ENCODE measurements at regions not wholly inside any gene's neighbourhood (a gene's known extent, or its start where the extent isn't known, plus 50 kb on each side); places are given as distances from the start of the nearest gene placed in this dataset.

- no peaks in the 10 kb centered on the region for H3K4me1 Mint-ChIP-seq
- H3K4me3 Mint-ChIP-seq, result no peak overlapping the region
- no peak for DNase-seq
- Histone ChIP-seq H3K27ac (ENCODE audit: low read depth, low read length) (no peak overlapping the region), H3K27me3 (ENCODE audit: insufficient read depth, low read length, poor library complexity, severe bottlenecking) (no peaks in the 10 kb centered on the region), H3K36me3 (ENCODE audit: insufficient read depth, low read length) (no peaks in the 10 kb centered on the region), H3K9me3 (ENCODE audit: low read length) (no peaks in the 10 kb centered on the region), H3K4me1 (ENCODE audit: insufficient read depth, low read length) (no peaks in the 10 kb centered on the region), H3K4me3 (ENCODE audit: low read length) (no peak overlapping the region)
- ChIA-PET POLR2A (no interaction called here), CTCF (no interaction called here)
- peaks cover 0 to 2% (median 0%) of the 10 kb centered on the region in 5 donors for H3K9me3 Mint-ChIP-seq
- peaks cover 0 to 6% of the 10 kb centered on the region in 2 donors for H3K27me3 Mint-ChIP-seq
- no peaks in the 10 kb centered on the region for H3K36me3 Mint-ChIP-seq
- H3K27ac Mint-ChIP-seq, result no peak overlapping the region
Measured at GRCh38 chr9:14383773-14384172, 69.8 kb upstream of the NFIB start.

- no peak overlapping the region for H3K4me3 Mint-ChIP-seq
- DNase-seq, result no peak
- Histone ChIP-seq H3K27ac (ENCODE audit: low read depth, low read length) (no peak overlapping the region), H3K36me3 (ENCODE audit: insufficient read depth, low read length) (no peaks in the 10 kb centered on the region), H3K27me3 (ENCODE audit: insufficient read depth, low read length, poor library complexity, severe bottlenecking) (no peaks in the 10 kb centered on the region), H3K4me3 (ENCODE audit: low read length) (no peak overlapping the region), H3K9me3 (ENCODE audit: low read length) (no peaks in the 10 kb centered on the region), H3K4me1 (ENCODE audit: insufficient read depth, low read length) (no peaks in the 10 kb centered on the region)
- H3K27ac Mint-ChIP-seq, result no peak overlapping the region
- H3K36me3 Mint-ChIP-seq, result no peaks in the 10 kb centered on the region
- CTCF ChIA-PET, result no interaction called here
- H3K27me3 Mint-ChIP-seq, result peaks cover 0 to 6% of the 10 kb centered on the region in 2 donors
- H3K9me3 Mint-ChIP-seq, result peaks cover 0 to 2% (median 0%) of the 10 kb centered on the region in 5 donors
- H3K4me1 Mint-ChIP-seq, result no peaks in the 10 kb centered on the region
- POLR2A ChIA-PET, result no interaction called here
Measured at GRCh38 chr9:14383294-14383693, 69.4 kb upstream of the NFIB start.

GRCh38 chr9:14380061-14380836 is 66.3 kb upstream of the NFIB start:
- Histone ChIP-seq H3K4me1 (ENCODE audit: insufficient read depth, low read length) (no peaks in the 10 kb centered on the region), H3K27me3 (ENCODE audit: insufficient read depth, low read length, poor library complexity, severe bottlenecking) (no peaks in the 10 kb centered on the region), H3K36me3 (ENCODE audit: insufficient read depth, low read length) (no peaks in the 10 kb centered on the region), H3K9me3 (ENCODE audit: low read length) (no peaks in the 10 kb centered on the region), H3K4me3 (ENCODE audit: low read length) (no peak overlapping the region), H3K27ac (ENCODE audit: low read depth, low read length) (no peak overlapping the region)
- DNase-seq, result no peak
- peak overlapping the region in 1 of 8 donors; percentile 68 for H3K27ac Mint-ChIP-seq
- H3K4me3 Mint-ChIP-seq, result no peak overlapping the region
- H3K4me1 Mint-ChIP-seq, result no peaks in the 10 kb centered on the region
- H3K27me3 Mint-ChIP-seq, result peaks cover 0 to 5% of the 10 kb centered on the region in 2 donors
- no peaks in the 10 kb centered on the region for H3K36me3 Mint-ChIP-seq
- peaks cover 0 to 2% (median 0%) of the 10 kb centered on the region in 5 donors for H3K9me3 Mint-ChIP-seq
- ChIA-PET CTCF (no interaction called here), POLR2A (no interaction called here)

GRCh38 chr9:14379280-14379679 is 65.3 kb upstream of the NFIB start:
- CTCF ChIA-PET, result no interaction called here
- POLR2A ChIA-PET, result no interaction called here
- Mint-ChIP-seq H3K9me3 (peaks cover 0 to 2% (median 0%) of the 10 kb centered on the region in 5 donors), H3K4me3 (no peak overlapping the region), H3K27me3 (peaks cover 0 to 5% of the 10 kb centered on the region in 2 donors), H3K36me3 (no peaks in the 10 kb centered on the region), H3K4me1 (no peaks in the 10 kb centered on the region), H3K27ac (no peak overlapping the region)
- H3K9me3 ChIP-seq (ENCODE audit: low read length), result no peaks in the 10 kb centered on the region
- H3K36me3 ChIP-seq (ENCODE audit: insufficient read depth, low read length), result no peaks in the 10 kb centered on the region
- no peak for DNase-seq
- no peaks in the 10 kb centered on the region for H3K27me3 ChIP-seq (ENCODE audit: insufficient read depth, low read length, poor library complexity, severe bottlenecking)
- no peaks in the 10 kb centered on the region for H3K4me1 ChIP-seq (ENCODE audit: insufficient read depth, low read length)
- H3K27ac ChIP-seq (ENCODE audit: low read depth, low read length), result no peak overlapping the region
- no peak overlapping the region for H3K4me3 ChIP-seq (ENCODE audit: low read length)

- no peaks in the 10 kb centered on the region for H3K9me3 ChIP-seq (ENCODE audit: low read length)
- H3K9me3 Mint-ChIP-seq, result peaks cover 0 to 3% (median 0%) of the 10 kb centered on the region in 5 donors
- H3K36me3 ChIP-seq (ENCODE audit: insufficient read depth, low read length), result no peaks in the 10 kb centered on the region
- no peaks in the 10 kb centered on the region for H3K4me1 Mint-ChIP-seq
- H3K27ac Mint-ChIP-seq, result no peak overlapping the region
- no peaks in the 10 kb centered on the region for H3K27me3 ChIP-seq (ENCODE audit: insufficient read depth, low read length, poor library complexity, severe bottlenecking)
- no peak overlapping the region for H3K4me3 ChIP-seq (ENCODE audit: low read length)
- H3K4me1 ChIP-seq (ENCODE audit: insufficient read depth, low read length), result no peaks in the 10 kb centered on the region
- no peak overlapping the region for H3K4me3 Mint-ChIP-seq
- POLR2A ChIA-PET, result no interaction called here
- peaks cover 0 to 2% (median 0%) of the 10 kb centered on the region in 3 donors for H3K36me3 Mint-ChIP-seq
- H3K27ac ChIP-seq (ENCODE audit: low read depth, low read length), result no peak overlapping the region
- peaks cover 7 to 8% of the 10 kb centered on the region in 2 donors for H3K27me3 Mint-ChIP-seq
- DNase-seq, result no peak
- CTCF ChIA-PET, result no interaction called here
Measured at GRCh38 chr9:14373706-14374105, 59.8 kb upstream of the NFIB start.

- ChIA-PET CTCF (no interaction called here), POLR2A (no interaction called here)
- Histone ChIP-seq H3K4me3 (ENCODE audit: low read length) (no peak overlapping the region), H3K27ac (ENCODE audit: low read depth, low read length) (no peak overlapping the region), H3K27me3 (ENCODE audit: insufficient read depth, low read length, poor library complexity, severe bottlenecking) (no peaks in the 10 kb centered on the region), H3K4me1 (ENCODE audit: insufficient read depth, low read length) (no peaks in the 10 kb centered on the region), H3K9me3 (ENCODE audit: low read length) (no peaks in the 10 kb centered on the region), H3K36me3 (ENCODE audit: insufficient read depth, low read length) (no peaks in the 10 kb centered on the region)
- no peak for DNase-seq
- Mint-ChIP-seq H3K9me3 (peaks cover 0 to 3% (median 0%) of the 10 kb centered on the region in 5 donors), H3K27me3 (peaks cover 7 to 8% of the 10 kb centered on the region in 2 donors), H3K36me3 (peaks cover 0 to 2% (median 0%) of the 10 kb centered on the region in 3 donors), H3K4me3 (no peak overlapping the region), H3K4me1 (no peaks in the 10 kb centered on the region), H3K27ac (no peak overlapping the region)
Measured at GRCh38 chr9:14373336-14373666, 59.4 kb upstream of the NFIB start.

- no peaks in the 10 kb centered on the region for H3K9me3 ChIP-seq (ENCODE audit: low read length)
- H3K36me3 ChIP-seq (ENCODE audit: insufficient read depth, low read length), result no peaks in the 10 kb centered on the region
- Mint-ChIP-seq H3K27me3 (peaks cover 7 to 8% of the 10 kb centered on the region in 2 donors), H3K4me1 (no peaks in the 10 kb centered on the region), H3K27ac (no peak overlapping the region), H3K4me3 (no peak overlapping the region), H3K36me3 (peaks cover 0 to 2% (median 0%) of the 10 kb centered on the region in 3 donors), H3K9me3 (peaks cover 0 to 5% (median 2%) of the 10 kb centered on the region in 5 donors)
- H3K4me3 ChIP-seq (ENCODE audit: low read length), result no peak overlapping the region
- ChIA-PET CTCF (no interaction called here), POLR2A (no interaction called here)
- H3K27ac ChIP-seq (ENCODE audit: low read depth, low read length), result no peak overlapping the region
- DNase-seq, result no peak
- H3K27me3 ChIP-seq (ENCODE audit: insufficient read depth, low read length, poor library complexity, severe bottlenecking), result no peaks in the 10 kb centered on the region
- no peaks in the 10 kb centered on the region for H3K4me1 ChIP-seq (ENCODE audit: insufficient read depth, low read length)
Measured at GRCh38 chr9:14372437-14373335, 58.7 kb upstream of the NFIB start.

GRCh38 chr9:14369011-14369410 is 55.1 kb upstream of the NFIB start:
- ChIA-PET POLR2A (no interaction called here), CTCF (interaction anchor here (0.8 to 1.1 kb wide), 2 partner anchors 13 to 16 kb away, joined by 4 read pairs; no protein-coding TSS in a partner anchor)
- no peak overlapping the region for H3K27ac Mint-ChIP-seq
- no peaks in the 10 kb centered on the region for H3K4me1 Mint-ChIP-seq
- peaks cover 0 to 2% (median 0%) of the 10 kb centered on the region in 3 donors for H3K36me3 Mint-ChIP-seq
- no peak for DNase-seq
- Histone ChIP-seq H3K36me3 (ENCODE audit: insufficient read depth, low read length) (no peaks in the 10 kb centered on the region), H3K4me1 (ENCODE audit: insufficient read depth, low read length) (no peaks in the 10 kb centered on the region), H3K27ac (ENCODE audit: low read depth, low read length) (no peak overlapping the region), H3K27me3 (ENCODE audit: insufficient read depth, low read length, poor library complexity, severe bottlenecking) (no peaks in the 10 kb centered on the region), H3K9me3 (ENCODE audit: low read length) (no peaks in the 10 kb centered on the region), H3K4me3 (ENCODE audit: low read length) (no peak overlapping the region)
- peaks cover 0 to 5% (median 2%) of the 10 kb centered on the region in 5 donors for H3K9me3 Mint-ChIP-seq
- no peak overlapping the region for H3K4me3 Mint-ChIP-seq
- H3K27me3 Mint-ChIP-seq, result peaks cover 11 to 18% of the 10 kb centered on the region in 2 donors
